Stimulated activated CD4-positive, alpha-beta T cell treated with anti-CD3 and anti-CD28 coated beads, Interleukin-1b, Interleukin-23, amount 100 ng/mL, for 24 hours (primary cell): ENCODE measurements at regions not wholly inside any gene's neighbourhood (a gene's known extent, or its start where the extent isn't known, plus 50 kb on each side); places are given as distances from the start of the nearest gene placed in this dataset.

Source experiments
- DNase-seq, 4 experiments: peaks; one replicate each; pipeline ENCODE4 v3.0.0-alpha.2; 2020; ENCODE audit warnings: low read depth in 4 of 4, low spot score in 1 of 4

- DNase-seq: no peak
Measured at GRCh38 chrY:14139521-14139920, 83.5 kb downstream of the VCY1B start.

DNA sequence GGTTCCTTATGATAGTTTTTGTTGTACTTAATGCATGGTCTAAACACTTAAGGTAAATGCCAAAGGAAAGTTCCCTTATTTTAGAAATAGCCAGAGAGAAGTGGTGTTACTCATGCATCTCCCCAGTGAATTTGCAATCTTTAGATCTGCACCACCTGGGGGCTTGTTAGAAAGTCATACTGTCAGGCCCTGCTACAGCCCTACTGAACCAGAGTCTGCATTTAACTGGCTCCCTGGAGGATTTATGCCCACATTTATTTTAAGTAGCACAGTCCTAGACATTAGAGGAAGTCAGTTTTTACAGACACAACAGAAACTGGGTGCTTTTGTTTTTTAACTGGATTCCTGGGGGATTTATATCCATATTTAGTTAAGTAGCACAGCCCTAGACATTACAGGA, 89.6 kb downstream of the VCY1B start:
- no peak for DNase-seq

DNA sequence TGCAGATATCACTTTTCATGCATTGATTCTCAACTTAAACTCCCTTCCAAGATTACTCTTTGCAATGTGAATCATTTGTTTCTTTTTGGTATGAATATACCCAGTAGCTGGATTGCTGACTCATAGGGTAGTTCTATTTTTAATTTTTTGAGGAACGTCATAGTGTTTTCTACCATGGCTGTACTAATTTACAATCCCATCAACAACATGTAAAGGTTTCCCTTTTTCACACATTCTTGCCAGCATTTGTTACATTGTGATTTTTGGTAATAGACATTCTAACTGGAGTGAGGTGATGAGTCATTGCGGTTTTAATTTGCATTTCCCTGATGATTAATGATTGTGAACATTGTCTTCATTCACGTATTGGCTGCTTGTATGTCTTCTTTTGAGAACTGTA, 126.7 kb downstream of the VCY1B start:
- no peak for DNase-seq

DNA sequence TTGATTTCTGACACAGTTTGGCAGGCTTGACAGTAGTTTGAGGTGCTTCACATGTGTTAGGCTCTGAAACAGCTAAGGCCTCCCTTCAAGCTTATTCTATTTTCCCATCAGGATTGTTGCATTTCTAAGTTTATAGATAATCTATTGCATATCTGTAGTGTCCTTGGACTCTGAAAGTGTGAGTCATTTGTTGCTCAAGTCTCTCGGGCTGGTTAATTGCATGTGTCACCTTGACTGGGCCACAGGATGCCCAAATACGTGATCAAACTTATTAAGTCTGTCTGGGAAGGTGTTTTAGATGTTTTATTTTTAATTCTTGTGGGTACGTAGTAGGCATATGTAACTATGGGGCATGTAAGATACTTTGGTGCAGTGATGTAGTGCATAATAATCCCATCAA, 166.0 kb downstream of the VCY1B start:
- DNase-seq: no peak

- no peak for DNase-seq
Measured at GRCh38 chrY:14231703-14232102, 175.7 kb downstream of the VCY1B start.

DNA sequence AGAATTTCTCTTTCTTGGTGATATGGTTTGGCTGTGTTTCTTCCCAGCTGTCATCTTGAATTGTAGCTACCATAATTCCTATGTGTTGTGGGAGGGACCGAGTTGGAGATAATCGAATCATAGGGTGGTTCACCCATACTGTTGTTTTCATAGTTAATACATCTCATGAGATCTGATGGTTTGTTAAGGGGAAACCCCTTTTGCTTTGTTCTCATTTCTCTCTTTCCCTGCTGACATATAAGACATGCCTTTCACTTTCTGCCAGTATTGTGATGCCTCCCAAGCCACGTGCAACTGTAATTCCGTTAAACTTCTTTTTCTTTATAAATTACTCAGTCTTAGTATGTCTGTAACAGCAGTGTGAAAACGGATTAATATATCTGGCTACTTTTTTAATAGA, 179.0 kb downstream of the VCY1B start:
- DNase-seq: no peak

DNA sequence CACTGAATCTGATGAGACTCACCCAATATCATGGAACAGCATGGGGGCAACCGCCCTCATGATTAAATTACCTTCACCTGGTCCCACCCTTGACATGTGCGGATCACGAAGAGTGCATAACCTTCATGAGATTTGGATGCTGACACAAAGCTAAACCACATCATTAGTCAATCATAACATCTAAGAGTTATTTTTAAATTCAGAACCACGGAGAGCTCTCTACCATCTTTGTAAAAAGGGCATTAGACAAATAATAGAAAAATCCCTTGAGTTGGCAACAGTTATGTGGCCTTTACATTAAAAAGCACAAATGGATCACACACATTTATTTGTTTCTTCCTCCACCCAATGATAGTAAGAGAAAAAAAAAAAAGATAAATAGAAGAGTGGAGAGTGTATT, 182.2 kb downstream of the VCY1B start:
- DNase-seq: no peak

- DNase-seq: no peak
Measured at GRCh38 chrY:14246948-14247347, 190.9 kb downstream of the VCY1B start.

- DNase-seq: no peak
Measured at GRCh38 chrY:14248878-14249576, 193.0 kb downstream of the VCY1B start.

GRCh38 chrY:14255965-14256816, 200.2 kb downstream of the VCY1B start:
- DNase-seq: no peak

DNA sequence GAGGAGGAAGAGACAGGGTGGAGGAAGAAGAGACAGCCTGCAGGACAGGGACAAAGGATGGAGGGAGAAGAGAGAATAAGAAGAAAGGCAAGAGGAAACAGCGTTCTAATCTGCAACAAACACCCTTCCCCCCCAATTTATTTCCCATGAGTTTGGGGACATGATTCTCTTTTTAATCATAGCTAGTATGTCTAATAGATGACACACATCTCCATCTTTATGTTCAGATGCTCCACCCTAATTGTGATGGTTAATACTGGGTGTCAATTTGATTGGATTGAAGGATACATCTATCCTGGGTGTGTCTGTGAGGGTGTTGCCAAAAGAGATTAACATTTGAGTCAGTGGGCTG, 200.8 kb downstream of the VCY1B start:
- no peak for DNase-seq

DNA sequence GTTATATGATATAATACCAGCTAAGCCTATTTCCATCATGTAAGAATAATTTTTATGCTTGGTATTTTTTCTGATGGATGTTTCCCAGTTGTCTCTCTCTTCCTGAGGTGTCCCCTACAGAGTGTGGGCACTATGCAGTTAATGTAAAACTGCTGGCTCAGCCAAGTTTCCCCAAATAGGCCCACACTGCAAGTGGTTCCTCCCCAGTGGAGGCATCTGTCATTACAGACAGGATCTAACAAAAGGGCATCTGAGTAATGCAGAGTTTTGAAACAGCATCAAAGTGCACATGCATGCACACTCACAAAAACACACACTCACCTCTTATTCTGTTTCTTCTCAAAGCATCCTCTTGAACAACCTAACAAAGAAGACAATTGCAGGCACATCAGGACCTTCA, 221.0 kb downstream of the VCY1B start:
- no peak for DNase-seq

DNA sequence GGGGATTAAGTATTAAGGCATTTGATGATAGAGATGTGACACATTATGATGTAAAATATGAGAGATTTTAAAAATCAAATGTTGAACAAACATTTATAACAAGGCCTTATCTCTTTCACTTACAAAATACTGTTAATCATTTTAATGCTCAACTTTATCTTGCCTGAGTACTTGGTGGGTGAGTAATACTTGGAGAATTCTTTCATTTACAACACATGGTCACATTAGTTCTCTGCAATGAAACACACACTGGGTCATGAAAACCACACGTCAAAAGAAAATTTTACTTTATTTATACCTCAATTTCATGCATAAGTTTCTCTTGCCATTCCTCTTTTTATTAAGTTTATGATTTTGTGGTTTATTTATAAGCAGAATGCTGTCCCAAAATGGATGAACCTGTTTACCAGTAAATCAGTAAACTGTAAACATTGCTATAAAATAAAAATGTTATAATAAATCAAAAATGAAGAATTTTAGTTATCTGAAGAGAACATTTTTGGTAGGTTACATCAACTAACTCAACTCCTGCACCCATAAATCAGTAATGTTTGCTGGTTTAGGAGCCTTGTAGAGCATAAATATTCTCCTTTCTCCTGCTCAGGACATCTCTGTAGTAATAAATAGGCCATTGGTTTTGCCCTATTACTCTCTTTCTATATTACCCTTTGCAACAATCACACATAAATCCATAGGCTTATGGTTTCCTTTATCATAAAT, 233.5 kb upstream of the NLGN4Y start:
- DNase-seq: no peak

DNA sequence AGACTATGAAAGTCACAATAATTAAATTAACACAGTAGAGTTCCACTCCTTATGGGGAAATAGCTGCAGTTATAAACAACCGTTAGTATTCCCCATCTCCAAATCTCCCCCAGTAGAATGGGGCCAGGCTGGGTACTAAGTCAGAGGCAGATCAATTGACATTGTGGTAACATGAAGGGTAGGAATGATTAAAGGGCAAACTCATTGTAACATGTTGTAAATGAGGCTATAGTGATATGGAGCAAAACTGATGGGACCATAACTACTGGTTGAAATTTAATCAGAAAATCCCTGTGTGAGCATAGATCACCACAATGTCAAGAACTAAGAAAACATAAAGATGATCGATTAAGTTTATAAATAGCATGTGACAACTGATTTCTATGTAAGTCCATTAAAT, 231.9 kb upstream of the NLGN4Y start:
- DNase-seq: no peak

DNA sequence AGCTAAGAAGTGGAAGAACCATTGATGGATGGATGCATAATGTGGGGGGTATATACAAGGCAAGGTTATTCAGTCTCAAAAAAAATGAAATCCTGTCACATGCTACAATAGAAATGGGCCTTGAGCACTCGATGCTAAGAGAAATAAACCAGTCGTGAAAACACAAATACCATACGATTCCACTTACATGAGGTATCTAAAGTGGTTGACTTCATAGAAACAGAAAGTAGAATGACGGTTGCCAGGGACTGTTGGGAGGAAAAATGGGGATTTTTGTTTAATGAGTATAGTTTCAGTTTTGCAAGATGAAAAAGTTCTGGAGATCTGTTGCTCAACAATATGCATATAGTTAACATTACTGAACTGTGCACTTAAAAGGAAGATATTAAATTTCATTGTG, 223.6 kb upstream of the NLGN4Y start:
- no peak for DNase-seq

DNA sequence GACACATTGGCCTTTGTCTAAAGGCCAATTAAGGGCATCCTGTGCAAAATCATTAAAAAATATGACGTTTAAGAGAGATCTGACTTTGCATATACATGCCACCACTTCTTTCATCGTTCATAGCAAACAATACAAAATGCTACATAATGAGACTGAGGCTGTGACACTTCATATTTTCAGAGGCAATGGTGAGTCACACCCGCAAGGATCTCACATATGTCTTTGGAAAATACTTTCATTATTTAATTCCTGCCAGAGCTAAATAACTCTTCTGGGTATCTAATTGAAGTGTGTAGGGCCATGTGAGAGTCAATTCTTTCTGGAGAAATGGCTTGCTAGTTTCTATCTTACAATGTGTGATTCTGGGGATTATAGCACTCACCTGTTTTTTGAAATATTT, 222.8 kb upstream of the NLGN4Y start:
- DNase-seq: peak in 1 of 4 experiments; percentile 1

DNA sequence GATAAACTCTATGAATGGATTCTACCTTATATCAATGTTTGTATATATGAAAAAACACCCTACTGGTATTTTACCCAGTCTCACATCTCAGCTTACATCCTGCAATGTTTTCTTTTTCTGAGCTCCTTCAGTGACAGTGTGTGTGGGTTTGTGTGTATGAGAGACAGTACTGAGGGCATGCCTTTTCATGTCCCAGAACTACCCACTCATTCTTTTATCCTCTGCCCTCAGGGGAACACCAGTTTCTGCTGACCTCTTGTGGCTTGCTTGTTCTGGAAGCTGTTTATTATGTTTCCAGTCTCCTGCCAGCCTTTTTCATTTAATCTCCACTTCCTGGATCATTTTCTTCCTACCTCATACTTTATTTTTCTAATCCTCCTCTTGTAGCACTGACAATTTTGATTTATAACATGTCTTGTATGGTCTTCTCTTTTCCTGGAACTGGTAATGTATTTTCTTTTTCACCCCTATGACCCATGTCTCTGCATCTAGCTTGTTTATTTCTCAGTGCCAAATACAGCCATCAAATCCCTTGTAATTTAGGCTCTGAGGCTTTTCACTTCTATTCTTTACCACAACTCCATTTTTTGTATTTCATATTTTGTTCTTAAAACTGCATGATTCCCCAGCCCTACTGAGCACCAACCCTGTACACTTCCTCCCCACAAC, 195.5 kb upstream of the NLGN4Y start:
- no peak for DNase-seq

DNA sequence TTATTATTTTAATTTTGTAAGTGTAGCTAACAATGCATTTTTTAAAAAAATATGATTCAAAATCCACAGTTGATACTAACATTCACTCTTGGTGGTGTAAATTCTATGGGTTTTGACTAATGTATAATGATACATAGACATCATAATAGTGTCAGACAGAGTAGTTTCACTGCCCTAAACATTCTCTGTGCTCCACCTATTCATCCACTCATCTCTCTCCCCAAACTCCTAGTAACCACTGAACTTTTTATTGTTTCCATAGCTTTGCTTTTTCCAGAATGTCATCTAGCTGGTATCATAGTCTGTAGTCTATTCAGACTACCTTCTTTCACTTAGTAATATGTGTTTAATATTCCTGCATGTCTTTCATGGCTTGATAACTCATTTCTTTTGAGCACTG, 194.0 kb upstream of the NLGN4Y start:
- no peak for DNase-seq

DNA sequence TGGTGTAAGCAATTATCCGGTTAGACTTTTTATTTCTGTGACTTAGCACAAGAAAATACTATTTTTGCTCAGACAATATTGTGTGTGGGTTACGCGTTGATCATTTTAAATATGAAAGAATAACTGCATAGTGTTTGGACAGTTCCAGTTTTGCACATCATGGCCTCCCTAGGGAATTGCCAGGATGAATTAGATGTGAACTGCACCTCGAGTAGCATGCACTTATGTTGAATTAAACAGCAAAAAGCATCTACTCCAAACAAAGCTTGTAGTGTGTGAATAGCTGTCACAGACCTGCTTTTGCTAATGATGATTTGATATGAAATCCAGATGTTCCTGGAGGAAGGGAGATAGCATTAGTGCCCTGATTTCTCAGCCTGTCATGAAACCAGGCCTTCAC, 184.8 kb upstream of the NLGN4Y start:
- no peak for DNase-seq

DNA sequence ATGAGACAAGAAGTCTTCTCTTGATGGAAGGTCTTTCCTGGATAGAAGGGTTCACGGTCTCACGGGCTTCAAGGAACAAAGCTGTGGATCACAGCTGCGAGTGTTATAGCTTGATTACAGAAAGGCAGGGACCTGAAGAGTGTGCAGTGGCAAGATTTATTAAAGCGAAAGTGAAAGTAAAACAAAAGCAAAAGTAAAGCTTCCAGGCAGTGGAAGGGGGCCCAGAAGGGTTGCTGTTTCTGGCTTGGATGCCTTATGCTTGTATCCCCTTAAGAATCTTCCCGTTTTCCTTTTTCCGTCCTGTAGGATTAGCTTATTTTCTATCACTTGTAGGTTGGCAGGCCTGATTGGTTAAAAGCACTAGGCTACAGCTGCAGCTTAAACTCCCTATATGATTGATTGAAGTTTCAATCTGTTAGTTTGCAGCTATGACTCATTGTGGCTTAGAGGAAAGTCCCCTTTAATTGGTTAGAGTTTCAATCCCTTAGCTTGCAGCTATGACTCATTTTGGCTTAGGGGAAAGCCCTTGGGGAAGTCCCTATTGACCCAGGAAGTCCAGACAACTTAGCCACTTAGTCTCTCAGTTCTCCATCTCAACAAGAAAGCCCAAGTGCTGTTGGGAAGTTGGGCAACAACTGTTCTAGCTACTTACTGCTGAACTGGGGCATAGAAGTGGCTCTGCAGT, 183.7 kb upstream of the NLGN4Y start:
- peak in 3 of 4 experiments; percentile 6 to 15 (median 14) for DNase-seq
